NCI-H748 (cell line): ENCODE measurements at regions not wholly inside any gene's neighbourhood (a gene's known extent, or its start where the extent isn't known, plus 50 kb on each side); places are given as distances from the start of the nearest gene placed in this dataset.

Experiments
- DNase-seq: peaks from one replicate; lab custom pipeline; 2025; ENCODE audit not compliant: unreplicated experiment; lab: John Stamatoyannopoulos, UW

DNA sequence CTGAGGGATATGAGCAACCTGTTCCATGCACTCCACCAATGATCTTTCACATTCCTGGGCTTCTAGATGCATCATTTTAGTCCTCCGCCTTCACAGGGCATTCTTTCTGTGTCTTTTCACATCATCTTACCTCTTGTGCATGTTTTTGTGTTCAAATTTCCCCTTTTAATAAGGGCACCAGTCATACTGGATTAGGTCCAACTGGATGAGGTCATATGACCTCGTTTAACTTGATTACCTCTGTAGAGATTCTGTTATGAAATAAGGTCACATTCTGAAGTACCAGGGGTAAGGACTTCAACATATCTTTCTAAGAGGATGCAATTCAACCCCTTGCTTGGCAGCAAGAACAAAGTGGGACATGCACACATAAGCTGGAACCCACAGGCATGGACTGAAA lies 335.3 kb upstream of the TLE4 start:
- DNase-seq, result no peak

DNA sequence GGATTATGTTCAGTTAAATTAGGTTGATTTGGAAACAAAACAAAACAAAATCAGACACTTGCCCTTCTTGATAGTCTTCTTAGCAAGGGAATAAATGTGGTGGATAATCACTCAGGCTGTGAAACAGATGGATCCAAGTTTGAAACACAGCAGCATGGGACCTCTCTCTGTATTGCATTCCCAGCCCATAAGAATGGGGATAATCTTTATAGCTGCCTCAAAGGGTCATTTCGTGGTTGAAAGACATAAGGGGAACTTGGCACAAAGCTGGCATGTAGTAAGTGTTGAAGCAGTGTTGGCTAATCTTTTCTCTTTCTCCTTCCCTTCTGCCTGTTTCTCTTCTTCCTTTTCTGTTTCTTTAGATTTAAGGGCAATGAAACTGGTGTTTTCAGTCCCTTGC lies 333.9 kb upstream of the TLE4 start:
- DNase-seq, result no peak

DNA sequence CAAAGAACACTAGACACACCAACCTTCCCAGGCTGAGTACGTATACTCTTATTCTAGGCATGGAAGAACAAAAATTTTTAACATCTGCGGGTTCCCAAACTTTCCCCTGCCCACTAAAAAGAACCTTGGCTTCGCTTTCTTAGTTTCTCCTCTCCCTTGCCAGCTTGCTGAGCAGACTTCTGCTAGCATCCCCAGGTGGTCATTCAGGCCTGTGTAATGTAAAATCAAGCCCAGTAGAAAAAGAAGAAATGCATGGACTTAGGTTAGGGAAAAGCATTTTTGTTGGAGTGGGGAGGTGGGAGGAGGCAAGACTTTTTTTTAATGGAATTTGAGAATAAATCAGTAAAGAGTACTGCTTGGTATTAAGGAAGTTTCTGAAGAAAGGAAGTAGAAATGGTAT lies 331.0 kb upstream of the TLE4 start:
- DNase-seq, result no peak

DNA sequence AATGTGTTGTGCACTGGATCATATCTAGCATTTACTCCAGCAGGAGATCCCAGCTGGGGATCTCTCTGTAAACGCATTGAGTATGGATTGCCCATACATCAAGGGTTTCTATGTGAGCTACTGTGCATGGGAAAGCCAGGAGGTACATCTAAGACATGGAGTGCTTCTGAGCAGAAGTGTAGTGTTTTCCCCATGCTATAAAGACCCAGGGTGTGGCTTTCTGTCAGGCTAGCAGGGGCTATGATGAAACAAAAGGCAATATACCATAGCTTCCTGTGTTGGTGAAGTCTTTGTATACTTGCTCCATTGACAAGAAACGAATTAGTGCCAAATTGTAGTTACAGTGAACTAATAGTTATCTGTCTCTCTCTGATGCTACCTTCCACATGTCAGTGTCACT lies 329.3 kb upstream of the TLE4 start:
- DNase-seq, result no peak

DNA sequence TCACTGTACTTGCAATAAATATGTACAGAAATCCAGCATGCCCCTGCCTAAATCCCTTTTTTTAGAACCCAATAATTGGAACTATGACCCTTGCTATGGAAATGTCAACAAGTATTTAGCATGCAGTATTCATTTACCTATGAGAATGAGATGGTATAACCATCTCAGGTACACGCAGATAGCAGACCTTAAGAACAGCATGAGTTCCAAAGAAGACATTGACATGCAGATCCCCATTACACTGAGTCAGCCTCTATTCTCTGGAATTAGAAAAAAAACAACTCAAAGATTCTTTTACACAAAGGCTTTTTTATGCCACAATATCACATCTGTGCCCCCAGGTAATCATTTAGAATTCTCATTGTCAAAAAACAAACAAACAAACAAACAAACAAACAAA lies 325.6 kb upstream of the TLE4 start:
- DNase-seq, result no peak

DNA sequence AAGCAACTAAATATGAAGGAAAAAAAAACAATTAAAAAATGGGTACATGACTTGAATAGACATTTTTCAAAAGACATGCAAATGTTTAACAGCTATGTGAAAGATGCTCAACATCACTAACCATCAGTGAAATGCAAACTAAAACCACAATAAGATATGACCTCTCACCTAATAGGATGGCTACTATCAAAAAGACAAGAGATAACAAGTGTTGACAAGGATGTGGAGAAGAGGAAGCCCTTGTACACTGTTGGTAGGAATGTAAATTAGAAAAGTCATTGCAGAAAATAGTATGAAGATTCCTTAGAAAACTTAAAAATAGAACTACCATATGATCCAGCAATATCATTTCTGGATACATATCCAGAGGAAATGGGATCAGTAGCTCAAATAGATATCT lies 324.7 kb upstream of the TLE4 start:
- DNase-seq, result no peak

DNA sequence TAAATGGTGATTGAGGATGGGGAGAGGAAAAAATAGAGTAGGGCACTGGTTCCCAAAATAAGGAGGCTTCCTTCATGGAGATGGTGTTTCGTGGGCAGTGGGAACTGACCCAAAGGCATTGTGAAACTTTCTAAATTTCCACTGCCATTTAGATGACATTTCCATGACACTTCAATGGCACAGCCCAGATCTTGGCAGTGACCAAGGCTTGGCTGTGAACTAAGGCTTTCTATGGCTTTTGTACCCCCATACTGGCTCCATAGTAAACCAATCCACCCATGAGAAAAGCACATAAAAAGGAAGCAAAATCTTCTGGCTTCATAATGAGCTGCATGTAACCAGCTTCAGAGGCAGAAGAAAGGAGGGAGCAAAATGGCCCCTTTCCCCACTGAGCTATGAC lies 321.0 kb upstream of the TLE4 start:
- no peak for DNase-seq

DNA sequence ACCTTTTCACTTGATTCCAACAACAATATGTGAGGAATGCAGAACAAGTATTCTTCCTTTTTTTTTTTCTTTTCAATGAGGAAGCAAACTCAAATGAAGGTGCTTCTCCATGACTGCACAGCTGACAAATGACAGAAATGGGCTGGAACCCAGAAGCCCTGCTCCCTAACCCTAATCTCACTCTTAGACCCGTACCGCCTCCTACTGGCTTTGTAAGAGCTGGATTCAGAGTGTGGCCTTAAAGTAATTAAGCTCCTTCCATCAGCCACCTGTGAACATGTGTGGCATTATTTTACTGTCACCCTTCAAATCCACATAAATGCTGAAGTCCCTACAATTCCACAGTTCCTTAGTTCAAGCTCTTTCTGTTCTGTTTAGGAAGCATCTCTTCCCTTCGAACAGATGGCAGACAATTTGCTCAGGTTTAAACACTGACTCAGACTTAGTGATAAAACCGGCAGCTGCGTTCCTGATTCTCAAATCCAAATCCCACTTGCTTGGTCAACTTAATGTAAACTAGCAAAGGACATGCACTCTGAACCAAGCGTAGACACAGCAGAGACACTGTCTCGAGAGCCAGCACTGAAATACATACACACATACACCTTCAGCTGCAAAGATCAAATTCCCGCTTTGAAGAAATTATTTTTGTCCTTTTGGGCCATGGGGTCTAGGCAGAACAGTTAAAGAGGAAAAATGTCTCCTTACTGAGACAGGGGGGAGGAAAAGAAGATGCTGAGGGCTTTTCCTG lies 316.7 kb upstream of the TLE4 start:
- DNase-seq, result peak; percentile 47

DNA sequence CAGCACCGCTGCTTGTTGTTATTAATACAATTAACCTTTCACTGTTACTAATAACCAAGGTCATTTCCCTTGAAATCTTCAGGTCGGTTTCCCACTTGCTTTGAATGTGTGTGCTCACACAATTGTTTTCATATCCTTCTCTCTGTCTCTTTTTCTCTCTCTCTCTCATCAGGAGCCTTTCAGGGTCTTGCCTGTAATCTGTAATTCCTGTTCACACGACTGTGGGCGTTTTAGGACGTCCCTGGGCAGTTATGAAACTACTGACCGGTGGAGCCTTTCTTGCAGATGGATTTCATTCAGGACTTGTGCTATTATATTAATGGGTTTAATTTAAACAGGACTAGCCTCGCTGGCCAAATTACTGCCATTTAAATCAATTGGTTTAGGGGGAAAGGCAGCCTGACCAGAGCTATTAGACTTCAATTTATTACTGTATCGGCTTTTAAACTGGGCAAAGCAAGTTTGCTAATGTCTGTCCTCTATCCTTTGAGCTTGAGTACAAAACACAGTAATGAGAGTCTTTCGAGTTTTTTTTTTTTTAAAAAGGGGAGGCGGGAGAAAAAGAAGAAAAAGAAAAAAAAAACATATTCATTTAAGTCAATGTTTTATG lies 316.0 kb upstream of the TLE4 start:
- DNase-seq, result peak; percentile 12

DNA sequence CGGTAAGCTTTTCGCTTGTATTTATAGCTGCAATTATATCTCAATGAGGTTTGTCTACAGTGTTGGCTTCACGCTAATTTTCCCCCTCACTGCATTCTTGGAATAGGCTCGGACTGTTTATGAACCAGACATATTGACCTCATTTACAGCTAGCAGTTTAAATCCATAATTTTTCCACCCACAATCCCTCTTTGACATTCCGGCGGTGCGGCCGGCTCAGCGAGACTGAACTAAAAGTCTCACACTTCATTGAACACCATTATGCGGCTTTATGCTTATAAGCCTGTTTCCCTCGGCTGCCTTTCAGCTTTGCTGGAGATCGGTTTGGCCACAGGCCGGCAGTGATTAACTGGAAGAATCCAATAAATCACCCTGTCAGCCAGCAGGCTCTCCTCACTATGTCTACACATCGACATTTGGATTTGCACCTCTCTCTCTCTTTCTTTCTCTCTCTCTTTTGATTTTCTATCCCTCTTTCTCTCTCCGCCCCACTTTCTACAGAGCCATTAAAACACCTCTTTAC lies 315.0 kb upstream of the TLE4 start:
- peak; percentile 90 for DNase-seq

DNA sequence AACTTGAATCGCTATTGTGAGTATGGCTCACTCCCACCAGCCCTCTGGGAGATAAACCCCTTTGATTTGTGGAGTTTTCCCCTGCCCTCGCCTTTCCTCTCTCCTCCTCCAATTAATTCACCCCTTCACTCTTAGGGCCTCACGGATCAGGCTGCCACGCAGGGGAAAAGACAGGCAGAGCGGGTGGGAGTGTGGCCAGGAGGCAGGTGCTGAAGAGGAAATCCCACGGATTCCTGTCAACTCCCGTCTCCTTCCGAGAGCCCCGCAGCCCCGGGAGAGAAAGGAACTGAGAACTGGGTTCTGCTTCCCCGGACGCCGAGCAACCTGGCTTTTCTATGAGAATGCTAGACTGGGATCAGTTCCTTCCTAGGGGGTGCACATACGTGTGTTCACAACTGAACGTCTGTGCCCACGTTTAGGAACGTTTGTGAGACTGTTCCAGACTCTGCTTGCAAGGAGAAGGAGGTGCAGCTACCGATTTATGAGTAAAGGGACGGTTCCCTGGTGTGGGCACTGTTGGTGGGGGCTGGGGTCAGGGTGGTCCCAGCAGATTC lies 314.5 kb upstream of the TLE4 start:
- no peak for DNase-seq

DNA sequence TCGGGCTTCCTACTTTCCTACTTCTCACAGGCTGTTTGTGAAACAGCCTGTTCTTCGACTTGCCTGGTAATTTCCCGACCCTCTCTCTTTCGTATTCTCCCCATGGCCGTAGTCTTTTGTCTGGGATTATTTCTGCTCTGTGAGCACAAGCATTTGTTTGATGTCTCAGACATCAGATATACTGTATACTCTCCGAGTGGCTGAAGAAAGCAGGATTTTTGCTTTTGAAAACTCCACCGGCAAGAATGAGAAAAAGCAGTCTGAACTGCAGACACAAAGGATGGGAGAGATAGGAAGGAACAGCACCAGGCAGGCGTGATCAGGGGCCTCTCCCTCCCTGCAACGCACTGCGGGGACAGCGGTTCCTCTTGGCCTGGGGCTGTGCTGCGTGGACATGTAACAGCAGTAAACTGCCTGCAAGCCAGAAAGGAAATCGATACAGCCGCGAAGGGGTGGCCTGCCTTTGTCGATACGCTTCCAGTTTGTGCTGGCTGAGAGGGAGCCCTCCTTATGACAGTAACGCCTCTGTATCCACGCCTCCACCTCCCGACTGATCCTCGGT lies 313.9 kb upstream of the TLE4 start:
- DNase-seq, result peak; percentile 55

DNA sequence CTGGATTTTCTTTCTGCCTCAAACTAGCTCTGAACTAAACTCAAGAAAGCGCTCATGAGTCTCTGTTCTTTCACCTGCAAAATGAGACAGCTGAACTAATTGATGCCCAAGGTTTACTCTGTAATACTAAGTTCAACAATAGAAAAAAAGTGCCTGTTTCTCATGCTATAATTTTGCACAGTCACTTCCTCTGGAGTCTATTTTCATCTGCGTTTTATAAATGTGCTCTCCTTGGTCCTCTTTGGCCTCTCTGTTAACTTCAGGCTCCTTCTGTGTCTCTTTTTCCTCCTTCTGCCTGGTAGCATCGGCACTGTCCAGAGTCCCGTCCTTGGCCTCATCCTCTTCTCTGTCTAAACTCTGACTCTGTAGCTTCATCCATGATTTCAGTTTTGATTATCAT lies 311.9 kb upstream of the TLE4 start:
- DNase-seq, result no peak

DNA sequence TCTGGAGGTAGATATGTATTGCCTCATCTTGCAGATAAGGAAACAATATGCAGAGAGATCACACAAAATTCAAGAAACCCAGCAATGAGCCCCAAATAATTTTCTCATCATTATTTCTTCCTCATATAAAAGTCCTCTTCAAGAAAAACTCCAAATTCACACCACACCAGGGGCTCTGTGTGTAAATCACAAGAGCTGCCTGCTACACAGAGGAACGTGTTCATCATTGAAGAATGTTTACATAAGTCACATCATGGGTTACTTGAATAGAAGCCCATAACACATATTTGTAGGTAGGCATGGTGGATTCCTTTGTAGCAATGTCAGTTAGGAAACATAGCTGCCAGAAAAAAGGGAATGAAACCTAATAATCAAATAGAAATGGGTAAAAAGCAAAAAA lies 308.1 kb upstream of the TLE4 start:
- peak; percentile 18 for DNase-seq

DNA sequence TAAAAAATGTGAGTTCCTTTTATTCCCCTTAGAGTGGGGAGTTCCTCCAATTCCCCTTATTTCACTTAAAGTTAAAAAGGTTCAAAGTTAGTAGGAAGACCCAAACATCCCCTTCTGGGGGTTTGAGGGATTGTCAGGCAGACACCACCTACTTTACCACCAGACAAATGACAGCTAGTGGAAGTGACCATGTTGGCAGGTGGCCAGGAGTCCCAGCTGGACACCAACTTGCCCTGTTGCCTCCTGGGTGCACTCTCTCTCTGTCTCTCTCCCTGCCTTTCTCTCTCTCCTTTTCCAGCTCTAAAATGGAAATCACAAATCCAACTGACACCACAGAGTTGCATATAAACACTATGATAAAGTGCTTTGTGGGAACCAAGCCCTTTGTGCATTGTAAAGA lies 307.7 kb upstream of the TLE4 start:
- DNase-seq, result peak; percentile 88

DNA sequence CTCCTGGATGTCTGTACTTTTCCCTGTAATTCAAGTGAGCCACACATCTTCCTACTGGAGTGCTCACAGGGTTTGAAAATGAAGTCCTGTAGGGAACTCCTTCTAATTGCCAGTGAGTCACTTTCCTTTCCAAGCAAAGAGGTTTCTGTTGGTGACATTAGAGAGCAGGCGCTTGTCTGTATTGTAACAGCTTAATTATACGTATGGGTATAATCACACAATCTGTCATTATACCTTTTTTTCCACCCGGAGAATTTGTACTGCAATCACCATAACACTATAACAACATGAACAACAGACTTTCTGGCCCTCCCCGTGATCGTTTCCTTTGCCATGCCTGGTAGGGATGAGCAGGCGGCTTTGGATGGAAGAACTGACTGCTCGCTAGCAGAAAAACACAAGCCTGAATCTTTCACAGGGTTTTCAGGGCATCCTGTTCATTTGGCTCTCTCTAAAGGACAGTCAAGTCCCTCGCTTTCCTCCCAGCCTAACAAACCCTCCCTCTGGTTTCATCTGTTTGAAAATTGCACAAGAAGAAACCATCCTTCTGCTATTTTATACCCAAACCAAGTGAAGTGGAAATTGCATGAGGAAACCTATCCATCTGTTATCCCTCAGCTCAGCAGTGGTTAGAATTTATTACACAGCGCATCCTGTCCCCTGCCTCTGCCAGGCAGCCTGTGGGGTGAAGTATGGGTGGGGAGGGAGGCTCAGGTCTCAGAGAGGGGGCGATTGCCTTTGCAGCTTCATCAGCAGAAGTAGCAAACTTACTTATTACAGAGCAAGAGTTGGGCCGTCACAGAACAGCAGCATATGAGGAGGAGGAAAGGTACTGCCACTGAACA lies 307.0 kb upstream of the TLE4 start:
- peak; percentile 94 for DNase-seq

DNA sequence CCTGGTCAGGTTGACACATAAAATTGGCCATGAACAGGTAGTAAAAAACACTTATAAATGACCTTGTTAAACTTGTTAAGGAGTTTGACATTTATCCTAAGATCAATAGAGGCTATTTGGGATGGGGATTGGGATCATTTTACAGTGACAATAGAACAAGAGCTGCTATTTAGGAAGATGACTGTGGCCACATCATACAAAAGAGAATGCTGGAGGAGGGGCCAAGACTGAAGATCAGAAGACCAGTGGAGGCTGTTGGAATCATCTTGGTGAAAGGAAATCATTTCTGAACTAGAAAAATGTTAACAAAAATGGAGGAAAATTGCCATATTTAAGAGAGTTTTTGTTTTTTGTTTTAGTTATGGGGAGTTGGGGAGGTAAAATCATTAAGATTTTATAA lies 304.8 kb upstream of the TLE4 start:
- DNase-seq, result no peak

DNA sequence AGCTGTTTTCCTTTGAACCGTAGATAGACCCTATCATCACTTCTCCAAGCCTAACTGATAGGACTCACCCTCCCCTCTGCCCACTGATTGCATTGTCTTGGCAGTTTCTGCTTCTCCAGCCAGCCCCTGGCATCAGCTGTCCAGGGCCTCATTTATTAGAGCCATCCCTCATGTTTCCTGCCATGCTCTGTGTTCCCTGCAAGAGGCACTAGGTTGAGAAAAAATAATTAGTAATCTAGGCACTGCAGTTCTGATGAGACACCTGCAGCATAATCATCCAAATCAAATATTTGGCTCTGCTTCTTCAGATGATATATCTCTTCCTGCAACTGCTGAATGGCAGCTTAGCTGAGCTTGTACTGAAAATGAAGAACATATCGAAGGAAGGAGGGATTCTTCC lies 303.0 kb upstream of the TLE4 start:
- peak; percentile 34 for DNase-seq

DNA sequence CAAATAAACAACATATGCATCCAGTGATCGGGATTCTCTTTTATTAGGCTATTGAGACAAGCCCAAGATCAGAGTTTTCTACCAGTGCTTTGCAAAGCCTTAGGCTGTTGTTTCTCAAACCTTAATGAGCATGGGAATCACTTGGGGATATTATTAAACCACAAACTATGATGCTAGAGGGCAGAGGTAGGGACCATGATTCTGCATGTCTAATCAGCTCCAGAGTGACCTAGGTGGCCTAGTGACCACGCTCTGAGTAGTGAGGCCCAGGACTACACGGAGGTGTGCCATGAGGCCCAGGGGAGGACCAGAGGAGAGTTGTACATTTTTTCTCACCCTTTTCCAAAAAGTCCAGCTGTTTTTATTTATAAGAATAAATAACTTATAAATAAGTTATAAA lies 298.5 kb upstream of the TLE4 start:
- DNase-seq, result no peak

DNA sequence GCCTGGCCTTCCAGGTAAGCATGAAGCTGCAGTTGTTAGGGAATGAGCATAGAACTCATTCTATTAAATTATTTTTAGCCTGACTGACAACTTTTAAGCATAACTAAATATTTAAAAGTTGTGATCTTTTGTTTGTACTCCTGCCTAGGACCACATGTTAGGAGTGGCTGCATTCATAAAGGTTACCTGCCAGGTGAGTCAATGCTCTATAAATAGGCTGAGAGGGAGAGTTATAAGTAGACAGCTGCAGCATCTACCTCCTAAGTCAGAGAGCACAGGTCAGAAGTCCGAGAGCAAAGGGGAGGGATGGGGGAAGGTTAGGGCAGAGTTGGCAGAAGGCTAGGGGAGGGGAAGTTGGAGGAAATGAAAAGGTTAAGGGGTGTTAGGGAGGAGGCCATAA lies 292.4 kb upstream of the TLE4 start:
- DNase-seq, result no peak

DNA sequence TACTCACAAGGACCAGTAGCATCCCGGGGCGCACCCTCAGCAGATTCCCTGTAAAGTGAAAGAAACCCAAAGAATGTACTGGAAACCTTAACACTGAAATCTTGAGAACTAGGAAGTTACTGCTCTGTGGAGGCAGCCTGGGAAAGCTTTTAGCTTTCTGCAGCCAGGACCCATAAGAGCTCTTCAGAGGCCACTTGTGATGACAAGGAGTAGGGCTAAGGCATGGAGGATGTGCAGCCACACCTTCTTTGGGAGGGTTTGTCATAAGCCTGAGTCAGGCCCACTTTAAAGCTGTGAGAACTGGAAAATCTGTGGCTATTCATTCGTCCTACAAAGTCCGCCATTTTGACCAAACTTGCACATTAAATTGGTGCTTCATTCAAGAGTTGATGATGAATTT lies 291.1 kb upstream of the TLE4 start:
- DNase-seq, result no peak
